HS-5 (cell line): ENCODE measurements at regions not wholly inside any gene's neighbourhood (a gene's known extent, or its start where the extent isn't known, plus 50 kb on each side); places are given as distances from the start of the nearest gene placed in this dataset.

Experiments used
- DNase-seq: peaks from one replicate; pipeline ENCODE4 v3.0.0-alpha.2; 2012; ENCODE audit warnings: low read depth

- DNase-seq: no peak
These were observed 89.0 kb downstream of the RPL22L1 start for GRCh38 chr3:170780955-170781354.

- no peak for DNase-seq
These were observed 89.5 kb downstream of the RPL22L1 start for GRCh38 chr3:170780471-170780870.

GRCh38 chr3:170778240-170779217 is 91.5 kb downstream of the RPL22L1 start:
- no peak for DNase-seq

- no peak for DNase-seq
These were observed 92.5 kb downstream of the RPL22L1 start for GRCh38 chr3:170777564-170777926.

GRCh38 chr3:170776887-170777563 is 93.0 kb downstream of the RPL22L1 start:
- DNase-seq: no peak

- no peak for DNase-seq
These were observed 96.1 kb downstream of the RPL22L1 start for GRCh38 chr3:170773682-170774425.

- DNase-seq: no peak
These were observed 97.8 kb downstream of the RPL22L1 start for GRCh38 chr3:170772175-170772574.

GRCh38 chr3:170768334-170768801 is 101.6 kb downstream of the RPL22L1 start:
- no peak for DNase-seq

GRCh38 chr3:170767576-170767941 is 102.4 kb downstream of the RPL22L1 start:
- DNase-seq: no peak

GRCh38 chr3:170766823-170767575 is 103.0 kb downstream of the RPL22L1 start:
- DNase-seq: no peak

- no peak for DNase-seq
These were observed 103.7 kb downstream of the RPL22L1 start for GRCh38 chr3:170766253-170766652.

- no peak for DNase-seq
These were observed 104.4 kb downstream of the RPL22L1 start for GRCh38 chr3:170765419-170766078.

- DNase-seq: no peak
These were observed 106.0 kb downstream of the RPL22L1 start for GRCh38 chr3:170764017-170764416.

GRCh38 chr3:170762064-170762463 is 107.9 kb downstream of the RPL22L1 start:
- DNase-seq: no peak

- no peak for DNase-seq
These were observed 108.9 kb downstream of the RPL22L1 start for GRCh38 chr3:170761103-170761502.

GRCh38 chr3:170760174-170760526 is 109.8 kb downstream of the RPL22L1 start:
- DNase-seq: no peak

- DNase-seq: no peak
These were observed 110.4 kb downstream of the RPL22L1 start for GRCh38 chr3:170759511-170760173.

GRCh38 chr3:170757038-170757437 is 113.0 kb downstream of the RPL22L1 start:
- DNase-seq: no peak

- no peak for DNase-seq
These were observed 115.7 kb downstream of the RPL22L1 start for GRCh38 chr3:170754311-170754693.

- peak; percentile 84 for DNase-seq
These were observed 116.3 kb downstream of the RPL22L1 start for GRCh38 chr3:170753421-170754310.
